ENCODE measurements at regions not wholly inside any gene's neighbourhood (a gene's known extent, or its start where the extent isn't known, plus 50 kb on each side); places are given as distances from the start of the nearest gene placed in this dataset.

GRCh38 chr7:98562381-98562823, 54.7 kb upstream of the NPTX2 start:
- ChIA-PET CTCF (ENCODE audit: low intra/inter-chr PET ratio, low total read pairs) (no interaction called here), POLR2A (no interaction called here)
- no peak overlapping the region for H3K9ac ChIP-seq (ENCODE audit: insufficient read depth, low read depth, low read length)
- H3K4me2 ChIP-seq (ENCODE audit: low read depth, low read length) = no peak overlapping the region
- H2AFZ ChIP-seq (ENCODE audit: low read length) = no peak overlapping the region
- H3K9me3 ChIP-seq (ENCODE audit: low read length) = no peaks in the 10 kb centered on the region
- FAIRE-seq = no peak
- no peak for ATAC-seq
- no TSS peak for BruUV-seq (replicated peaks)
- no peak overlapping the region for H3K4me3 ChIP-seq (replicated peaks in 1 of 3; ENCODE audit: insufficient read depth in 1 of 3, low read depth in 2 of 3, low read length in 3 of 3)
- TF ChIP-seq MEIS1 (CRISPR knock-in tag; IDR thresholded peaks at IDR 0.05; ENCODE audit: borderline replicate concordance) (no peak), PAXIP1 (CRISPR knock-in tag; conservative IDR thresholded peaks at IDR 0.05) (no peak)
- no peak overlapping the region for H3K27ac ChIP-seq (ENCODE audit: extremely low read length, insufficient read depth, low read length)
- in situ Hi-C loops (cut with HindIII; ENCODE audit: extremely low pct_ligation_motif_present, low pct_unique_long_range_greater_than_20kb) (no loop called here), intact Hi-C loops (cut with micrococcal nuclease; ENCODE audit: unreplicated experiment) (no loop called here)
- no peaks in the 10 kb centered on the region for H3K79me2 ChIP-seq (ENCODE audit: insufficient read depth, low read length)
- no peaks in the 10 kb centered on the region for H3K36me3 ChIP-seq (replicated peaks in 1 of 2; ENCODE audit: control insufficient read depth in 1 of 2, insufficient read depth in 2 of 2, low read length in 2 of 2)
- peaks cover 0 to 3% of the 10 kb centered on the region in 2 experiments; a peak in 1 of 5 replicates for H3K27me3 ChIP-seq (ENCODE audit: control insufficient read depth in 1 of 2, insufficient read depth in 2 of 2, low read length in 2 of 2)
- no peak for DNase-seq (ENCODE audit: low spot score)
- no peaks in the 10 kb centered on the region for H3K4me1 ChIP-seq (ENCODE audit: insufficient read depth, low read length)
- no peaks in the 10 kb centered on the region for H4K20me1 ChIP-seq (ENCODE audit: insufficient read depth, low read length)

- POLR2A ChIA-PET = no interaction called here
- in situ Hi-C loops (cut with HindIII; ENCODE audit: extremely low pct_ligation_motif_present, low pct_unique_long_range_greater_than_20kb) (no loop called here), intact Hi-C loops (cut with micrococcal nuclease; ENCODE audit: unreplicated experiment) (no loop called here)
- DNase-seq (ENCODE audit: low spot score) (no peak), ATAC-seq (no peak), FAIRE-seq (no peak)
- Histone ChIP-seq H3K9me3 (ENCODE audit: low read length) (no peaks in the 10 kb centered on the region), H3K4me1 (ENCODE audit: insufficient read depth, low read length) (no peaks in the 10 kb centered on the region), H3K4me2 (ENCODE audit: low read depth, low read length) (no peak overlapping the region), H3K27ac (ENCODE audit: extremely low read length, insufficient read depth, low read length) (no peak overlapping the region), H2AFZ (ENCODE audit: low read length) (no peak overlapping the region), H4K20me1 (ENCODE audit: insufficient read depth, low read length) (no peaks in the 10 kb centered on the region), H3K4me3 (replicated peaks in 1 of 3; ENCODE audit: insufficient read depth in 1 of 3, low read depth in 2 of 3, low read length in 3 of 3) (no peak overlapping the region), H3K36me3 (replicated peaks in 1 of 2; ENCODE audit: control insufficient read depth in 1 of 2, insufficient read depth in 2 of 2, low read length in 2 of 2) (no peaks in the 10 kb centered on the region), H3K9ac (ENCODE audit: insufficient read depth, low read depth, low read length) (no peak overlapping the region), H3K79me2 (ENCODE audit: insufficient read depth, low read length) (no peaks in the 10 kb centered on the region), H3K27me3 (ENCODE audit: control insufficient read depth in 1 of 2, insufficient read depth in 2 of 2, low read length in 2 of 2) (peaks cover 0 to 1% of the 10 kb centered on the region in 2 experiments; a peak in 1 of 5 replicates)
- no TSS peak for BruUV-seq (replicated peaks)
- CTCF ChIA-PET (ENCODE audit: low intra/inter-chr PET ratio, low total read pairs) = interaction anchor here (0.6 kb wide), 1 partner anchor 10 kb away, joined by 3 read pairs; no protein-coding TSS in a partner anchor
- 14% methylated on average over 2 of the region's 3 CpGs for WGBS (ENCODE audit: low lambda C conversion rate)
- TF ChIP-seq NFYC (CRISPR knock-in tag; IDR thresholded peaks at IDR 0.05) = peak; percentile 64
- no peak for TF ChIP-seq ZNF512B (CRISPR knock-in tag; IDR thresholded peaks at IDR 0.05; ENCODE audit: borderline replicate concordance)
- TF ChIP-seq ZNF639 (CRISPR knock-in tag; conservative IDR thresholded peaks at IDR 0.05) = no peak
- no peak for TF ChIP-seq FOXC1 (CRISPR knock-in tag; IDR thresholded peaks at IDR 0.05; ENCODE audit: borderline replicate concordance)
- no peak for TF ChIP-seq HBP1 (CRISPR knock-in tag; IDR thresholded peaks at IDR 0.05; ENCODE audit: low read depth)
Measured at GRCh38 chr7:98559958-98560357, 57.1 kb upstream of the NPTX2 start.

Data from HepG2 (cell line).